Gastrocnemius medialis (tissue), 4 donors: ENCODE measurements at regions not wholly inside any gene's neighbourhood (a gene's known extent, or its start where the extent isn't known, plus 50 kb on each side); places are given as distances from the start of the nearest gene placed in this dataset.

Experiments
- POLR2A ChIP-seq, 2 donors: fragments of 450-650 bp; IDR thresholded peaks; one replicate each; pipeline ENCODE4 v1.6.1; 2017; ENCODE audit warnings: antibody characterized with exemption in 2 of 2, mild to moderate bottlenecking in 2 of 2, moderate library complexity in 2 of 2
- TF ChIP-seq, protein P1 (sequence below), 5 experiments: fragments of 450-650 bp in 3 of 5; fragments of 200-600 bp in 2 of 5; sonication (generic) in 2 of 5; IDR thresholded peaks in 4 of 5; conservative IDR thresholded peaks in 1 of 5; 1 replicate in 4 of 5; 2 replicates in 1 of 5; pipeline ENCODE4 v1.5.1; 2016 to 2019; ENCODE audit warnings: antibody characterized with exemption in 5 of 5, mild to moderate bottlenecking in 3 of 5, moderate library complexity in 3 of 5

GRCh38 chr3:35064761-35065160 lies 574.6 kb upstream of the ARPP21 start:
- TF ChIP-seq POLR2A (IDR thresholded peaks at IDR 0.05), result no peak
- TF ChIP-seq, protein P1, sequence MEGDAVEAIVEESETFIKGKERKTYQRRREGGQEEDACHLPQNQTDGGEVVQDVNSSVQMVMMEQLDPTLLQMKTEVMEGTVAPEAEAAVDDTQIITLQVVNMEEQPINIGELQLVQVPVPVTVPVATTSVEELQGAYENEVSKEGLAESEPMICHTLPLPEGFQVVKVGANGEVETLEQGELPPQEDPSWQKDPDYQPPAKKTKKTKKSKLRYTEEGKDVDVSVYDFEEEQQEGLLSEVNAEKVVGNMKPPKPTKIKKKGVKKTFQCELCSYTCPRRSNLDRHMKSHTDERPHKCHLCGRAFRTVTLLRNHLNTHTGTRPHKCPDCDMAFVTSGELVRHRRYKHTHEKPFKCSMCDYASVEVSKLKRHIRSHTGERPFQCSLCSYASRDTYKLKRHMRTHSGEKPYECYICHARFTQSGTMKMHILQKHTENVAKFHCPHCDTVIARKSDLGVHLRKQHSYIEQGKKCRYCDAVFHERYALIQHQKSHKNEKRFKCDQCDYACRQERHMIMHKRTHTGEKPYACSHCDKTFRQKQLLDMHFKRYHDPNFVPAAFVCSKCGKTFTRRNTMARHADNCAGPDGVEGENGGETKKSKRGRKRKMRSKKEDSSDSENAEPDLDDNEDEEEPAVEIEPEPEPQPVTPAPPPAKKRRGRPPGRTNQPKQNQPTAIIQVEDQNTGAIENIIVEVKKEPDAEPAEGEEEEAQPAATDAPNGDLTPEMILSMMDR (IDR thresholded peaks at IDR 0.05 in 4 of 5, conservative IDR thresholded peaks at IDR 0.05 in 1 of 5), result no peak
